GM18520 (cell line): ENCODE measurements at regions not wholly inside any gene's neighbourhood (a gene's known extent, or its start where the extent isn't known, plus 50 kb on each side); places are given as distances from the start of the nearest gene placed in this dataset.

ENCODE experiments used
- ATAC-seq: cut with Tn5 transposase; IDR thresholded peaks from one replicate; pipeline ENCODE4 v1.9.1; 2021; ENCODE audit not compliant: unreplicated experiment

- ATAC-seq: no peak
Measured at GRCh38 chrX:14194711-14195110, 165.0 kb upstream of the GEMIN8 start.

- no peak for ATAC-seq
Measured at GRCh38 chrX:14193547-14193946, 163.9 kb upstream of the GEMIN8 start.

- ATAC-seq: no peak
Measured at GRCh38 chrX:14173873-14174272, 144.2 kb upstream of the GEMIN8 start.

- ATAC-seq: no peak
Measured at GRCh38 chrX:14164828-14165227, 135.1 kb upstream of the GEMIN8 start.

GRCh38 chrX:14125462-14125861 lies 95.8 kb upstream of the GEMIN8 start:
- no peak for ATAC-seq

- no peak for ATAC-seq
Measured at GRCh38 chrX:14124562-14124961, 94.9 kb upstream of the GEMIN8 start.

- peak; percentile 65 for ATAC-seq
Measured at GRCh38 chrX:14095702-14096101, 66.0 kb upstream of the GEMIN8 start.

- ATAC-seq: no peak
Measured at GRCh38 chrX:14094191-14094590, 64.5 kb upstream of the GEMIN8 start.

GRCh38 chrX:14084466-14084865 lies 54.8 kb upstream of the GEMIN8 start:
- ATAC-seq: no peak

GRCh38 chrX:14083783-14084182 lies 54.1 kb upstream of the GEMIN8 start:
- no peak for ATAC-seq

GRCh38 chrX:14079891-14080430 lies 50.3 kb upstream of the GEMIN8 start:
- ATAC-seq: no peak
